GM19467 (cell line): ENCODE measurements at regions not wholly inside any gene's neighbourhood (a gene's known extent, or its start where the extent isn't known, plus 50 kb on each side); places are given as distances from the start of the nearest gene placed in this dataset.

Source experiments
- ATAC-seq: cut with Tn5 transposase; IDR thresholded peaks from one replicate; pipeline ENCODE4 v1.9.1; 2021; ENCODE audit warnings: mild to moderate bottlenecking, moderate library complexity; ENCODE audit not compliant: unreplicated experiment

DNA sequence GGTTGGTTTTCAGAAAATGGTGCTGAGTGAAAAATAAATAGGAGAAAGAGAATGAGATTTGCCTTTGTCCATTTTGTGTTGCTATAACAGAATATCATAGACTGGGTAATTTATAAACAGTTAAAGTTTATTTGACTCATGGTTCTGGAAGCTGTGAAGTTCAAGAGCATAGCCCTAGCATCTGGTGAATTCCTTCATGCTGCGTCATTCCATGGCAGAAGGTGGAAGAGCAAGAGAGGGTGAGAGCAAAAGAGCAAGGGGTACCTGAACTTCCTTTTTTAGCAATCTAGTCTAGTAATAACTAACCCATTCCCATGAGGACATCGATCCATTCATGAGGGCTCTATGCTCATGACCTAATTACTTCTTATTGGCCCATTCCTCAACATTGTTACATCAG is 209.1 kb upstream of the ZP4 start:
- ATAC-seq, result no peak

DNA sequence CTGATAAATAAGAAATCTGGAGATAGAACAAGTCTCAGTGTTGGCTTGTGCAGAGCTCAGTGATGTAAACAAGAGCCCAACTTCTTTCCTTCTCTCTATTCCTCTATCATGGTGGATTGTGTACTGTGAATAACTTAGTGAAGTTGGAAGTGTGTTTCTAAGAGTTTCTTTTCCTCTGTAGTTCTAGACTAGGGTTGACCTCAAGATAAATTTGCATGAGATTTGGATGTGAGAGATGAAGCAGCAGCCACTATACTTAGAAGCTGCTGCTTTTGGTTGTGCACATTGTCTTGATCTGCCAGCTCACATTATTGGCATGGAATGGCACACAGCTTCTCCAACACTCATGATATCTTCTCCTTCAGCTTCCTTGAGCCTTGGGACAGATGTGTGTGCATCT is 198.9 kb upstream of the ZP4 start:
- no peak for ATAC-seq

DNA sequence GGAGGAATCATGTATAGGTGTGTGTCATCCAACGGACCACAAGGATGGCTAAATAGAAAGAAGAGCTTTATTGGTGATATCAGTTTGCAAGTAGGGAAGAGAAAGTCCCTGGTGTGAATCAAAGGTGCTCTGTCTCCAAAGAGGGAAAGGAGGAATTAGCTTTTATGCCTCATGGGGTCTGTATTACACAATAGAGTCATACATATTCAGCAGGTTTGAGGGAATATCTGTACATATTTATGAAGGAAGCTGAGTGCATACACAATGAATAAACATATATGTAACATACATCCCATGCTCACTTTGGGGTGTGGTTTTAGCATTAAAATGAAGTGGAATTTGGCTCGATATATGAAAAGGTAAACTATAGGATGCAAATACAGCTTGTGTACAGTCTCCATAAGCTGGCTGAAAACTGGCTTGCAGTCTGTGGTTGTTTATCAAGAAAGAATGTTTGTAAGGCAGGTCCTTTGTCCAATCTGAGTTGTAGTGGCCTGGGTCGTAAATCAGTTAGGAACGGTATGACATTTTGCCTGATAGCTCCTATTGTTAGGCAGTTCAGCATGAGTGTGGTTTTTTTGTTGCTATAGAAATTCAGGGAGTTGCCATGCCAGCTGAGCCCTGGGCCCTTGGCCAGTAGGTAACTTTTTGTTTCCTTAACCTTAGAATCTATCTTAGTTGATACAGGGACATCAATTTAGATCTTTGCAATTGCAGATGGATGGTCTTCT is 198.0 kb upstream of the ZP4 start:
- ATAC-seq, result no peak

DNA sequence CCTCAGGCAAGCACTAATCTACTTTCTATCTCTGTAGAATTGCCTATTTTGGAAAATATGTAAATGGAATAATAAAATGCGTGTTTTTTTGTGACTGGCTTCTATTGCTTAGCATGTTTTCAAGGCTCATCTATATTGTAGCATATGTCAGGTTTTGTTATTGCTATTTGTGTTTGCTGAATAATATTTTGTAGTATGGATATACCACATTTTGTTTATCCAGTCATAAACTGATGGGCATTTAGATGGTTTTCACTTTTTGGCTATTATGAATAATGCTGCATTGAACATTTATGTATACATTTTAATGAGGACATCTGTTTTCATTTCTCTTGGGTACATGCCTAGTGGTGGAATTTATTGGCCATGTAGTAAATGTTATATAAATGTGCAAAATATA is 183.3 kb upstream of the ZP4 start:
- no peak for ATAC-seq

DNA sequence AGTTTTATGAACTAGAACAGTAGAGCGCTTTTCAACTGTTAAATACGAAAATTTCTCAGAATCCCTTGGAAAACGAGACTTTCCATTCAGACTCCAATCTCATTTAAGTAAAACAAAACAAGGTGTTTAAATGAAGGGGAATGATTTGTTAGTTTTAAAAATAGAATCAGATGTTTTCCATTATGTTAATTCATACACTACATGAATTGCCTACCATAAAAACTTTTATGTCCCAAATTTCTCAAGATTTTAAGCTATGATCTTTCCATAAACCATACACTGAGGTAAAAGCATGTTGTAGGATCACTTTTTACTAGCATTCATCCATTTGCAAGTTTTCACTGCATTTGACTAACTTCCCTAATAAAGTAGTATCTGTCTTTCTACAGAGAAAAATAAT is 180.3 kb upstream of the ZP4 start:
- ATAC-seq, result no peak

DNA sequence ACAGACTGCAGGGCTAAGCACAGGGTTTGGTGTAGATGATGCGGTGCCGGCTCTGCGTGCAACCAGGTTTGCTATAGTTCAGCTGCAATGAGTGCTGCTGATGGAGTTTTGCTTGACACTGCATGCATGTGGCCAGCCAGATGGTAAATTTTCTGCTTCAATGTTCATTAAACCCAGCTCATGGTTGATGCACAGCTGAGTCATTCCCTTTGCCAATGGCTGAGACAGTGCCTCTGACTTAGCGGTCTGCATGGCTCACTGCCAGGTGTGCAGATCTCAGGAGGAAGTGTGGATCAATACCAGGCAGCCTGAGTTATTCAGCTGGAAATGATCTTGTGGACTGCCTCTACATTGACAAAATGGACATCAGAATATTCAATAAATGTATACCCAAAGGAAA is 172.7 kb upstream of the ZP4 start:
- ATAC-seq, result peak; percentile 35

DNA sequence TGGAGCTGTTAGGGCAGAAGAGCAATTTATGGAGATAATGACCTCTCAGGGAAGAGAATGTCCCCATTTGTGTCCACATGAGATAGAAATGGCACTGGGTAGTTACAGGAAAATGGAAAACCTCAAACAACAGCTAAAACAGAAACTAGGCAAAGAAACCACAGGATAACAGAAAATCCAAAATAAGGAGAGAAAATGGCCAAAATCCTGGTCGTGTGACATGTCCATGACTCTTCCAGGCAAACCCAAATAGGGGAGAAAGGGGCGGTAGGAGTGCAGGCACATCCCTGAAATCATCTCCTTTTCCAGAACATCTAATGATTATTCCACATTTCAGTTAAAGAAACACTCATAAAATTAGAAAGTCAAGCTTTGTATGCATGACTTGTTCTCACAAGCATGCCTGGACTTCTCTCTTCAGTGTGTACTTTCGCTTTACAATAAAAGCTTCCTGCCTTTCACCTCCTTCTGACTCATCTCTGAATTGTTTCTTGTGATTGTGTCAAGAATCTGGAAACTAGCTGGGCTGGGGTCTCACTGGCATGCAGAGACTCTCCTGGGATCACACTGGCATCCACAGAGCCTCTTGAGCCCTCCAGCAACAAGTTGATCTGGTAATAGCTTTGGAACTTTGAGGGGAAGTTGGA is 171.4 kb upstream of the ZP4 start:
- ATAC-seq, result no peak

DNA sequence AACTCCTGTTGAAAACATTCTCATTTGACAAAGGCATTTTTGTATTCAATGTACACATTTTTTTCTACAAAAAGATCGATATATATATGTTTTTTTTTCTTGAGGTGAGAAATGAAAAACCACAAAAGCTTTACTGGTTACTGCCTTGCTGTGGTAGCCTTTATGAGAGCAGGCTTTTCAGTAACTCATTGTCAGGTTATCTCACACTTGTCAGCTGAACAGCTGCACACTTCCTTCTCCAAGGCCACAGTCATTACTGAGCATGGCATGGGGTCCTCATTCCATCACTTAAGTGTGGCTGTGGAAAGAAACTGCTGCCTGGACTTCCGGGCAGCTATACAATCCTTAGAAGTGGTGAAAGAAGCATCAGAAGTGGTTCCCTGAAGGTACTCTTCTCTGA is 169.3 kb upstream of the ZP4 start:
- peak; percentile 63 for ATAC-seq

DNA sequence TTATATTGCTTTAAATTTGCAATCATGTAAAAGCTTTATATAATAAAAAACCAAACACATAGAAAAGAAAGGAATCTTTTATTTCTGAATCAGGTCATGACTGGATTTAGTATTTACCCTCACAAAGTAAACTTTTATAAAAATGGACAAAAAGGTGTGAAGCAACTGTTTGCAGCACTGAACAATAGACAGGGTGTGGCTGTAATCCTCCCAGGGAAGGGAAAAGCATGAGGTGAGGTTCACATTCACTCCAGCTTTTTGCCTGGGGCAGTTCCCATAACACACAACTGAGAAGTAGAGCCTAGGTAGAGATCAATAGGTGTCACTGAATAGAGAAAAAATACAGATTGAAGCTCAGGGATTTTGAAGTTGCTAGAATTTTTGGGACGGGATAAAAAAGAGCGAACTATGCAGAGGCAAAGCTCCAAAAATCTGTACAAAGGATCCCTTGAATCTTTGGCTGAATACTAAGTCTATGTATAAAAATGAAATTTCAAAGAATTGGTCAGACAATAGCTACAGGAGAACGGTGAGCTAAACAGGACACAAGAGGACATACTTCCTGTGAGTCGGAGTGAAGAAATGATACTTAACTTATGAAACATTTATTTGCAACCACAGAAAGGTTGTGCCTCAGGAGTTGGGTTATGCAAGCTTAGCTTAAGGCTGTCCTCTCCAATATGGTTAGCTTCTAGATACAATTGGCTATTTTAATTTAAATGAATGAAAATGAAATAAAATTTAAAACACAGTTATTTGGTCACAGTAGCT is 162.0 kb upstream of the ZP4 start:
- no peak for ATAC-seq

DNA sequence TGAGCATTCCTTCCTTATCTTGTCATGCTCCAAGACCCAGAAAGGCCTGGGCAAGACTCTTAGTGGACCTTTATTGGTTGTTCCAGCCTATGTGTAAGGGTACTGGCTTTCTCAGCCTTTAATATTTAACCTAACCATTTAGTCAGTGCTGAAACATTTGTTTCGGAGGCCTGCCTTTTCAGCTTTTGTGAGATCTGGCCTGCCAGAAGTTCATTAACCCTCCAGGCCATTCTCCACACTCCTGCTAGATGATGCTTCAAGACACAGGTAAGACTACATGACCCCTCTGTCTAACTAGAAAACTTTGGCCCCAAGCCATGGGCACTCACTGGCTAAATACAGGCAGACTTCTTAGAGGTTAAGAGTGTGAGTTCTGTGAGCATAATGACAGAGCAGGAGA is 138.4 kb upstream of the ZP4 start:
- no peak for ATAC-seq

DNA sequence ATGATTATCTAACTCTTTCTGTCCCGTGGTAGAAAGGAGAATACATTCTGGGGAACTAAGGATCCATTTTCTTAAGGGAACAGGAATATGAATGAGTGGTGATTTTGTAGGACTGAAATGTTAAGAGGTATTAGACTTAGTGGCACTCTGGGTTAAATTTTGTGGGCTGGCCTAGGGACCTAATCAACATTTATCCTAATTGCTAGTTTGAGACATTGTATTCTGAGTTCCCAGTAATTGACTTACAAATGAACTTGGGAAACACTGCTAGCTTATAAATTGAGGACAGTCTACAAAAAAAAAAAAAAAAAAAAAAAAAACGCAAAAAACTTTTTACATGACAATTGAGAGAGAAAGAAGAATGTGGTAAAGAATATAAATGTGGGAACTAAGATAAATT is 136.6 kb upstream of the ZP4 start:
- no peak for ATAC-seq

DNA sequence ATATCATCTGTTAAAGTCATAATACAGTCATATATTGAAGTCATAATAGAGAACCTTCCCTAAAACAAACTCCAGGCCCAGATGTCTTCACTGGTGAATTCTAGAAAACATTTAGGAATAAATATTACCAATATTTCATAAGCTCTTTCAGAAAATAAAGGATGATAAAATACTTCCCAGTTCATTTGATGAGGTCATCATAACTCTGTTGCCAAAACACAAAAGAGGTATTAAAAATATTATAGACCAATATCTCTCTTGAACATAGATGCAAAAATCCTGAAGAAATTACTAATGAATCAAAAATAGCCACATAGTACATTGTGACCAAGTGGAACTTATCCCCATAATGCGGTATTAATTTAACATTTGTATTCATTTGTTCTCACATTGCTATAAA is 132.4 kb upstream of the ZP4 start:
- ATAC-seq, result no peak

DNA sequence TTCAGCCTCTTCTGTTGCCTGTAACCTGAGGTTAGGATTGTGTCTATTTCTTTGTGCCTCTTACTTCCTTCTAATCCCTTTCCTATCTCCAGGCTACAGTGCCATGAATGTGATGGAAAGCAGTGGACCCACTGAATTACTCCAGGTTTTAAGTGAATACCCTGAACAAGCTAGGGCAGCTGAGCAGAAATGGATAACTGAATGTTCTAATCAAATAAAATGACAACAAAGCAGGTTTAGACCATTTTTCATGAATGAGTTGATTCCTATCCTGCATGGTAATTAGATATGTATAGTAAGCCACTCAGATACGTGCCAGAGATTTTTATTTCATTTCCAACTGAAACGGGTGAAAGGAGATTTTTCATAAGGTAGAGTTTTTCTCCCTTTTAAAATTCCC is 127.5 kb upstream of the ZP4 start:
- no peak for ATAC-seq

DNA sequence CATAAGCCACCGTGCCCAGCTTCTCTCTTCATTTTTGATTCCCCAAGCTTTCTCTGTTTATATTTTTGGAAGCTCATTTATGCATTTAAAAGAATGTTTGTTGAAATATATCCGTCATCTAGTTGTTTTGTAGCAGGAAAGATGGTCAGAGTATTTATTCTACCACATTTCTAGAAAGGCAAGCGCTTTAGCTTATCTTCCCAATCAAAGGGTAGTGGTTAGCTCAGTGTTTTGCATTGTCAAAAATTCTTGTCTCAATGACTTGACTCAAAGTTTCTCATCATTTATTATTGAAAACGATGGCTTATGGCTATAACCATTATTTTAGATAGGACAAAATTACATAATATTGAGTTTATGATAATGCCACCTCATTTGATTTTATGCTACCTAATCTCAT is 116.1 kb upstream of the ZP4 start:
- no peak for ATAC-seq

DNA sequence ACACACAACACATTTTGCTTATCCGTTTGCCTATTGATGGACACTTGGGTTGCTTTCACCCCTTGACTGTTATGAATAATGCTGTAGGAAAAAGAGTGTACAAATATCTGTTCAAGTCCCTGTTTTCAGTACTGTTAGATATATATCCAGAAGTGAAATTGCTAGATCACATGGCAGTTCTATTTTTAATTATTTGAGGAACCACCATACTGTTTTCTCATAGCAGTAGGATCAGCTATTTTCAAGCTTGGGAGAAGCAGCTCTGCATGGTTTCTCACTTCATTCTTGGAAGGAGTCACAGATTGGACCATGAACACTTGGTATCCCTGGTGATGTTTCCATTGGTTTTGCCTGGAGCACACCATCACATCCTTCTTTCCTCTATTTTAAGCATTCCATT is 114.4 kb upstream of the ZP4 start:
- no peak for ATAC-seq

DNA sequence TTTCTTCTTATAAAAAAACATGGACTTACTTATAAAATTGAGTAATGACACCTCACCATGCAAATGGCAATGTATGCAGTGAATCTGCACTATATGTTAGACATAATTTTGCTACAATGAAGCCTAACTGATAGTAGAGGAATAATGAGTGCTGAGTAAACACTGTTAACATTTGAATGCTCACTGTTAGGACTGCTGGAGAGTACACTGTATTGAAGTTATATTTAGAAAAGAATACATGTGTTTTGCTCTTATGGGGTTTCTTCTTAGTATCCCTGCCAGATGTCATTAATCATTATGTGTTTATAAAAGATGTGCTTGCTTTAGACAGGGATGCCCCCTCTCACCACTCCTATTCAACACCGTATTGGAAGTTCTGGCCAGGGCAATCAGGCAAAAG is 111.1 kb upstream of the ZP4 start:
- ATAC-seq, result no peak

DNA sequence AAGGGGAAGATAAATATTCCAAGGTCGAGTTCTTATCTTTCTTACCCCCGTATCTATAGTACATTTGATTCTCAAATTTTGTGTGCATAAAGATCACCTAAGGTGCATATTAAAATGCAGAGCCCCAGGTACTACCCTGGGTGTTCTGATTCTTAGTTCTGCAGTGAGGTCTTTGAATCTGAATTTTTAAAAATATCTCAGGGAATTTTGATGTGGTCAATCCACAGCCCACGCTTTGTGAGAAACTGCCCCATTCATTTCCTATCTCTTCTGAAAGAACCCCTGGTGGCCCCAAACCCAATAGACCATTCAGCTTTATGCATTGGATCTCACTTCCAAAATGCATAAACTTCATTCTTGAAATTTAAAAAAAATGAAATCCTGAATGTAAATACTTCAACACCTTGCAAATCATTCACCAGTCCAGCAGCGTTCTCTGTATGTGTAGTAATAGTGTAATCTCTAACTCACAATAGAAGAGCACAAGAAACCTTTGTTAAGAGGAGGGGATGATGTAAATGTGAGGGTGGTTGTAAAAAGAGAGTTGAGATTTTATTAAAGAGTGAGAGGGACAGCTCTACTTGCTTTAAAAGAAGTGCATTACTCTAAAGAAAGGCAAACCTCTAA is 108.8 kb upstream of the ZP4 start:
- no peak for ATAC-seq

DNA sequence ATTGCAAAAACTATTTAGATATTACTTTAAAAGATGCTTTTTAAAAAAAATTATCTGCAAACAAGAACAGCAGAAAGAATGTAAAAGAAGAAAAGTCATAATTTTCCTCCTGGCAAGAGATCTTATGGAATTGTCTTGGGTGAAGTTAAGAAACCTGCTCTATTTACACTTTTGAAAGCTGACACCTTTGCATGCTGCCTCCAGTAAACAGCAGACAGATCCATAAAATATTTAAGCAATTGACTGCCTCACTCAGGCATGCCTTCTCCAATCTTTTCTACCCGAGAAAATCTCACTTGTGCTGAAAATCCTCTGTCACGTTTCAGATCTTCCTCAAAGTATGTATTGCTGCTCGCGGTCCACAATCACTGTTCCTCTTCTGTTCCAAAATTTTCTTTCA is 107.9 kb upstream of the ZP4 start:
- no peak for ATAC-seq

DNA sequence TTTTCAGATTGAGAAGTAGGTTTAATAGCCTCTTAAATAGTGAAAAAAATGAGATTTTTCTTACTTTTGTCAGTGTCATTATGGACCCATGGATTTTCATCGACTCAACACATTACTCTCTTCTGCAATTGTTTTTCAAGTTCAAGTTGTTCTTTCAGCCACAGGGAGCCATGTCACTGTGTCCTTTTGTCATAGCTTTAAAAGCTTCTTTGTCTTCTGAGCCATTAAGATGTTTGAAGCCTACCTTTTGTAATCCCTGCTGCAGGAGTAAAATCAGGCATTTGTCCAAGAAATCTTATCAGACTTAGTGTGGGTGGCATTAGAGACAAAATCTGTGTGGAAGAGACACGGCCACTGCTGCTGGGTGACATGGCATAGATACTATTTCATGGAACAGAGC is 92.8 kb upstream of the ZP4 start:
- ATAC-seq, result no peak

DNA sequence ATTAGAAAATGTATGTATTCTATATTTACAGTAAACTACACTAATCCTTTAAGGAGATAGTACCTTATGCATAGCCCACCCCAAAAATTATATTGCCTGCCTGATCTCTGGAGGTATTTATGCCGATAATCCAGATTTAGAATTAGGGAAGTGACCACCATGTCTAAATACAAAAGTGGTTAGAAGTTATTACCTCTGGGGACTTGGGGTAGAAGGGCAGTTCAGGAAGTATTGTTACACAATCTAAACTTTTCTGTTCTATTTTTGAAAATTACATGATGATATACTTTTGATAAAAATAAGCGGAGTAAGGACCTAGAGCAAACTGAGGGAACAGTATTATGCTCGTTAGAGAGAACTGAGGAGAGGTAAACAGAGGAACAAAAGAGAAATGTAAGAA is 90.5 kb upstream of the ZP4 start:
- no peak for ATAC-seq

DNA sequence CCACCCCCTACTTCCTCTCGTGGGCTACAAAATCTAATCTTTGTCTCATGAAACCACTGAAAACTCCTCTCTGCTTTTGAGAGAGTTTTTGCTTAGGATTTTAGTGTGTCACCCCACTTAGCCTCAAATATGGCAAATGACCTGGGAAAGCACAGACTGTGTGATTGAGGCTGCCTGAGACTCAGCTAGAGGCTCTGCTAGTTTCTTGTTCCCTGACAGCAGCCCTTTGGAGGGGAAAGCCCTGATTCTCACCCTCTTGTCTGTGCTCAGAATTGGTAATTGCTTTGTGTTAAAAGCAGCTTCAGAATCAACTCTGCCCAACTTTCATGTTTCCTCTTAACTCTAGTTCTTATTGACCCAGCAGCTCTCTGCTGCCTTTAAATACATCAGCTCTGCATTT is 85.6 kb upstream of the ZP4 start:
- ATAC-seq, result no peak

DNA sequence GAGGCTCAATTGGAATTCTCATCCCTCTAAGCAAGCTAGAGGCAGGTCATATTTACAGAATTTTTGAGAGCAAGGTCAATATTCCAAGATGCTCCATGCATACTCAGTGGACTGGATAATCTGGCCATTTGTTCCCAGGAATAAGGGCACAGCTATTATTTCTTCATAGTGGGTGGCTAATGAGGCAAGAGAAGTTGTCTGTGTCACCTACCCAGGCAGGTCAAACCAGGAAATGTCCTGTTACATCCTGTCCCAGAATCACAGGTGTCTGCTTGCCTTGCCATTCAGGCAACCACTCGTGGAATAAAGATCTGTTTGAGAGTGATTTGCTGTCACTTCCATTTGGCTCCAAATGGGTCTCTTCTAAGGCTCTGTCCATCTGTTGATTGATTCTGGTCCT is 85.2 kb upstream of the ZP4 start:
- no peak for ATAC-seq
